ENCODE measurements at regions not wholly inside any gene's neighbourhood (a gene's known extent, or its start where the extent isn't known, plus 50 kb on each side); places are given as distances from the start of the nearest gene placed in this dataset.

DNA sequence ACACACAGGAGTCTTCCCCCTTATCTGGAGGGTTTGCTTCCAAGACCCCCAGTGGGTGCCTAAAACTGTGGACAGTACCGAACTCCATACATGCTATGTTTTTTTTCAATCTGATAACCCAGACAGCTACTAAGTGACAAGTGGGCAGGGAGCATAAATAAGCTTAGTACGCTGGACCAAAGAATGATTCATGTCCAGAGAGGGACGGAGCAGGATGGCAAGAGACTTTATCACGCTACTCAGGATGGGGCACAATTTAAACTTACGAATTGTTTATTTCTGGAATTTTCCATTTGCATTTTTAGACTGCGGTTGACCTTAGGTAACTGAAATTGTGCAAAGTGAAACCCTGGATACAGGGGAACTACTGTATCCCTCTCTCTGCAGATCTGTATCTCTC lies 410.0 kb upstream of the MKI67 start:
- no peak for DNase-seq

- DNase-seq: peak in 1 of 5 experiments; percentile 9
Observed at GRCh38 chr10:128537834-128538330, 411.7 kb upstream of the MKI67 start.

DNA sequence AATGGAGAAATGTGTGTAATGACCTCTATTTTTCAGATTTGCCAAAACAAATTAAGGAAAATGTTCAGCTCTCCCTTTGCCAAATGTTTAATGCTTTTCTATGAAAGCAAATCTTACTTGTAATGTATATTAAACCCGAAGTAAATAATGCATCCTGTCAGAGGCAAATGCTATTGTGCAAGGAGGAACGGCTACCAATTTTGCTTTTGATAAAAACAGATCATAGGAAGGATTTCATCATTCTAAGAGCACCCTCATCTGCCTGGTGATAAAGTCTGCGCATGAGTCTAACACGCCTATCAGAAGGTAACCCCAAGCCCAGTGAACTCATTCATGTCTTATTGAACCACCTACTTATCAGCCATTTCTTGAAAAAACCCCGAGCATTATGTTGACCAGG lies 412.4 kb upstream of the MKI67 start:
- no peak for DNase-seq

DNA sequence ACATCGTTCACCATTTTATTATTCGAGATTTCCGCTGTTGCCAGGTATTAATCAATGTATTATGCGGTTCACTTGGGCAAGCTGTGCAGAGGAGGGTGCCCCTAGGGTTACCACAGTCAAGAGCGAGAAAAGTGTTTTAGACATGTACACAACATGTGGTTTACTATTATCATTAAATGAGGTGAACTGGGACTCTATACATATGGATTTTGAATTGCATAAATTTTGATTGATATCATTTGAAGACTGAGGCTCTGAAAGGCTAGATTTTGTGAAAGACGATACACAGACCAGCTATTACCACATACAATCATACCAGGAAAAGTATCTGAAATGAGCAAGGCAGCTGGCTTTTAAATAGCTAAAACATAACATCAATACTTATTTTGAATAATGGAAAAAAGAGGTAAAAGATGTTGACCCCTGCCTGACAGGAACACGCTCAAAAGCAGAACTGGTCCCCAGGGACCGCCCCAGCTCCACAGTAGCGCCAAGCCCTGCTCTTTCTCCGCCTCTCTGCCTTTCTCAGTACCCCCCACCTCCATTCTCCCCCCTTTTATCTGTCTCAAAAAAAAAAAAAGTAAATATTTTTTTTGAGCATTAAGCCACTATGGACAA lies 413.4 kb upstream of the MKI67 start:
- DNase-seq: no peak

DNA sequence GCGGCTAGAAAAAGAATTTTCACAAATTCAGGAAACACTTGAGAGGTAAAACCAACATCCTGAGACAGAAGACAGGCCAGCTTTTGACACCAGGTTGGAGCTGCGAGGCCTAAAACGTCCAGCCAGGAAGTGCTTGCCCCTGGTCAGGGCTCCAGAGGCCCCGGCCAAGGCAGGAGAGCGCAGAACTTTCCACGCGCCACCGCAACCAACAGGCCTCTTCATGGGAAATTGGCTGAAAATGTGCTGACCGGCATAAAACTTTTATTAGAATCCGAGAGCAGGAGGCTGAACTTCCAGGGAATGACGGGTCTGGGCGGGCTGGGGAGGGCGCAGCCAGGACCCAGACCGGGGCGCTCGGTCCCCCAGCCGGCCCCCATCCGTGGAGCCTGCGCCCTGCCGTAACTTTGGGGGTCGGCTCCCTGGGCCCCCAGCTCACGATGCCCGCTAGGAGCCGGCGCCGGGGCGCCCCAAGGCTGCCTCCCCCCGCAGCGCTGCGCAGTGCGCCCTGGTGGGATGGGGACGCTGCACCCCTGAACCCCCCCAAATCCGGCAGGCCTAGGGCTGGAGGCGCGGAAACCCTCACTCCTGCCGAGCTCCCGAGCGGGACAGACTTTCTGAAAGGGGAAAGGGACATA lies 414.0 kb upstream of the MKI67 start:
- DNase-seq: no peak

- DNase-seq: no peak
Observed at GRCh38 chr10:128540781-128541761, 414.8 kb upstream of the MKI67 start.

GRCh38 chr10:128541926-128542475 lies 415.8 kb upstream of the MKI67 start:
- DNase-seq: no peak

GRCh38 chr10:128542659-128543058 lies 416.4 kb upstream of the MKI67 start:
- no peak for DNase-seq

DNA sequence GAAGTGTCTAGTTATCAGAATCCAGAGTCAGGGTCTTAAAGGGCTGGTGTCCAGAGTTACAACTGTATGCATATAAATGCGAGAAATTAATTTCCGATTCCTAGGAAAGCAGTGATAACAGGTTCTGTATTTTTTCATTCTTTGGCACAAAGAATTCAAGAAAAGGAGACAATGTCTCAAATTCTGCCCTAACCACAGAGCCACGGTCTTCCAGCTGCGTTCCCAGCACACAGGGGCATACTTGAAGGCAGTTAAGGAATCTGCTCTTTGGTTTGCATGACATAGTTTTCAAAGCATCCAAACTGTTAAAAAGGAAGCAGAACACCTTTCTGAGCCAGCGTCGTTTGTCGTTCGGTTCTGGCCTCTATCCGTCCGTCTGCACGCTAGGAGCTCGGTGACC lies 416.9 kb upstream of the MKI67 start:
- DNase-seq: no peak

DNA sequence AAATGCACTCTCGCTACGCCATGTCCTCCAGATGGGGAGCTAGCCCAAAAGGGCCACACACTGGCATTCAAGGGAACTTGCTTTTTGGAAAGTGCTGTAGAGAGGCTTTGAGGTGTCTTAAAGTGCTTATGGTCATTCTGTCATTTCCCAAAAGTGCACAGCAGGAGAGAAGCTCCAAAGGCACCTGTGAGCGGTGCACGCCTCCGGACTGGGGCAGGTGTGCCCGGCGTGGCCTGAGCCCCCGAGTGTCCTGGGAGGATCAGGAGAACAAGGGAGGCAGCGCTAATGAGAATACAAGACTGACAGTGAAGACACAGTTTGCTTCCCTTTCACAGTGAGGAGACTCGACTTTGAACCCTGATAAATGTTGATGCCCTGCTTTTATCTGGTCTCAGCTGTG lies 419.0 kb upstream of the MKI67 start:
- DNase-seq: no peak

- no peak for DNase-seq
Observed at GRCh38 chr10:128546651-128547165, 420.5 kb upstream of the MKI67 start.

GRCh38 chr10:128549101-128549608 lies 422.9 kb upstream of the MKI67 start:
- no peak for DNase-seq

GRCh38 chr10:128550045-128550444 lies 423.8 kb upstream of the MKI67 start:
- no peak for DNase-seq

- DNase-seq: no peak
Observed at GRCh38 chr10:128551475-128551874, 425.3 kb upstream of the MKI67 start.

DNA sequence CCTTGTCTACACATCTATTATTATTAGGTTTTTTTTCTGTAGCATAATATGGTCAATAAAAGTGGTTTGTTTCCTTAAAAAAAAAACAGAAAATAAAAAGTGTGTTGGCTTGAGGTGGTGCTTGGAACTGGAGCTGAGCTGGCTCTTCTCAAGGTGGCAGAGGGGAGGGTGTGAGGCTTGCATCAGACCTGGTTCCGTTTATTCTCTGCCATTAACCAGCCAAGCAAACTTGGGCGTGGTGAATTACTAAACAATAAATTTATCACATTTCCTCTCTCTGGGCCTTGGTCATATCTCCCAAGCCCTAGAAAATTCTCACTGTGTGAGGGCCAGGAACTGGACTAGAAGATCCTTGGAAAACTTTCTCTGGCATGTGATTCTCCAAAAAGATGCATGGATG lies 427.5 kb upstream of the MKI67 start:
- DNase-seq: no peak

DNA sequence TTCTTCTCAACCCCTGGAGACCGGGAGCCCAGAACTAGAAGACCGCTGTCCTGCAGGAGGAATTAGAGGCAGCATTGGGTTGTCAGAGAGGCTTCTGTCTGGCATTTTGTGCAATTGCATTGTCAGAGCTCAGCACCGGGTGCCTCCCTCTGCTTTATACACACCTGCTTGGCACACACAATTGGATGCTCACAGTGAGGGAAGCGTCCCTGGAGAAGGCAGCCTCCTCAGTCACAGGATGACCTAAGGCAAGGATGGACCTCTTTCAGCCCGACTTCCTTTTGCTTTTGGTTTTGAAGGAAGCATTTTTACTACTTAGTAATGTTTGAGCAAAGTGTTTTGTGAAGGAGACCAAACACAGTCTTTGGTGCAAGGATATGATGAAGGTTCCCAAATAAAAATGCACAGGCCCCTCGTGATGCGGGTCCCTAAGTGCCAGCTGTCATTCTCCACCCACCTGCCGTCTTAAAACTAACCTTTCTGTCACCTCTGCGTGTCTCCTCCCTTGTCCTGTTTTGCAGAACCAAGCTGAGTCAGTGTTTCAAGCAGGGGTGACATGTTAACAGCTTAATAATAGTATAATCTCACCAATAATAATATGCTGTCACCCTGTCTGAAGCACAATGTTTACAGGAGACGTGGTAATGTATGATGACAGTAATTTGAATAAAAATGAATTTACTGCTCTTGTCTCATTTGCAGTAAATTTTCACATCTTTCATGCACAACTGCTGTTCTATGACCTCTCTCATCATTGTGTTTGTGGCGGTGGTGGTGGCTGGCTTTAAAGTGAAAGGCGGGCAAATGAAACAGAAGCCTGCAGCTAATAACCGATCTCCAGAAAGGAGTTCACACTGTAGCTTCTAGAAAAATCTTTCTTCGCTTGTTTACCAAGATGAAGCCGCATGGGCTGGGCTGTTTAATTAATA lies 430.2 kb upstream of the MKI67 start:
- DNase-seq: no peak

- no peak for DNase-seq
Observed at GRCh38 chr10:128557149-128557710, 431.0 kb upstream of the MKI67 start.

GRCh38 chr10:128560406-128560805 lies 434.2 kb upstream of the MKI67 start:
- DNase-seq: no peak

- DNase-seq: no peak
Observed at GRCh38 chr10:128560993-128561392, 434.8 kb upstream of the MKI67 start.

GRCh38 chr10:128563387-128563786 lies 437.2 kb upstream of the MKI67 start:
- DNase-seq: no peak

DNA sequence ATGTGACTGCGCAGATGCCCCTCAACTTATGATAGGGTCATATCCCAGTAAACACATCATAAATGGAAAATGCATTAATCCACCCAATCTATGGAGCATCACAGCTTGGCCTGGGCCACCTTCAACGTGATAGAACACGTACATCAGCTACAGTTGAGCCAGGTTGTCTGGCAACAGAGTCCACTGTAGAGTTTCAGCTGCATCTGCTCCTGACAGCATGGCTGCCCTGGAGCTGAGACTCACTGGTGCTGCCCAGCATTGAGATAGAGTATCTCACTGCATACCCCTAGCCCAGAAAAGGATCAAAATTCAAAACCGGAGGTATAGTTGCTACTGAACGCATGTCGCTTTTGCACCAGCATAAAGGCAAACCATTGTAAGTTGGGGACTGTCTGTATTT lies 437.7 kb upstream of the MKI67 start:
- DNase-seq: no peak
